ENCODE measurements at regions not wholly inside any gene's neighbourhood (a gene's known extent, or its start where the extent isn't known, plus 50 kb on each side); places are given as distances from the start of the nearest gene placed in this dataset.

DNA sequence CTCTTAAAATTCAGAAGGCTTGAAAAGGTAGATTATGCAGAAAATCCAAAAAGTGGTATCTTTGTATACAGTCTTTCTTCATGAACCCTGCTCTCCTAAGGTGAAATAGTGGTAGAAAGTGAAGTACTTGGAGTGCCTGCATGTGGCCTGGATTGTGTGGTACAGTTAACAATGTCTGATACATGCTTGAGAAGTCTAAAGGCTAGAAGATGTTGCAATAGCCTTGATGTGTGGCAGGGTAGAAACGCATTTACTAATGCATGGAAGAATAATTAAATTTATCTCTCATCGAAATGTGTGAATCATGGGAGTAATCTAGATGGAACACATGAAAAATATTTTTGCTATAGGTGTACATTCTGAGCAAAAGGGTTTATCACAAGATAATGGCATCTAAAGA, 1632.3 kb upstream of the B3GALT2 start:
- Histone ChIP-seq H3K4me1 (no peaks in the 10 kb centered on the region), H3K4me3 (ENCODE audit: low read depth, low read length) (no peak overlapping the region), H3K36me3 (no peaks in the 10 kb centered on the region), H3K27me3 (no peaks in the 10 kb centered on the region), H3K9me3 (no peaks in the 10 kb centered on the region)
- TF ChIP-seq, protein P1, sequence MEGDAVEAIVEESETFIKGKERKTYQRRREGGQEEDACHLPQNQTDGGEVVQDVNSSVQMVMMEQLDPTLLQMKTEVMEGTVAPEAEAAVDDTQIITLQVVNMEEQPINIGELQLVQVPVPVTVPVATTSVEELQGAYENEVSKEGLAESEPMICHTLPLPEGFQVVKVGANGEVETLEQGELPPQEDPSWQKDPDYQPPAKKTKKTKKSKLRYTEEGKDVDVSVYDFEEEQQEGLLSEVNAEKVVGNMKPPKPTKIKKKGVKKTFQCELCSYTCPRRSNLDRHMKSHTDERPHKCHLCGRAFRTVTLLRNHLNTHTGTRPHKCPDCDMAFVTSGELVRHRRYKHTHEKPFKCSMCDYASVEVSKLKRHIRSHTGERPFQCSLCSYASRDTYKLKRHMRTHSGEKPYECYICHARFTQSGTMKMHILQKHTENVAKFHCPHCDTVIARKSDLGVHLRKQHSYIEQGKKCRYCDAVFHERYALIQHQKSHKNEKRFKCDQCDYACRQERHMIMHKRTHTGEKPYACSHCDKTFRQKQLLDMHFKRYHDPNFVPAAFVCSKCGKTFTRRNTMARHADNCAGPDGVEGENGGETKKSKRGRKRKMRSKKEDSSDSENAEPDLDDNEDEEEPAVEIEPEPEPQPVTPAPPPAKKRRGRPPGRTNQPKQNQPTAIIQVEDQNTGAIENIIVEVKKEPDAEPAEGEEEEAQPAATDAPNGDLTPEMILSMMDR (IDR thresholded peaks at IDR 0.05; ENCODE audit: low read depth, low read length) = no peak
- no peak for DNase-seq

DNA sequence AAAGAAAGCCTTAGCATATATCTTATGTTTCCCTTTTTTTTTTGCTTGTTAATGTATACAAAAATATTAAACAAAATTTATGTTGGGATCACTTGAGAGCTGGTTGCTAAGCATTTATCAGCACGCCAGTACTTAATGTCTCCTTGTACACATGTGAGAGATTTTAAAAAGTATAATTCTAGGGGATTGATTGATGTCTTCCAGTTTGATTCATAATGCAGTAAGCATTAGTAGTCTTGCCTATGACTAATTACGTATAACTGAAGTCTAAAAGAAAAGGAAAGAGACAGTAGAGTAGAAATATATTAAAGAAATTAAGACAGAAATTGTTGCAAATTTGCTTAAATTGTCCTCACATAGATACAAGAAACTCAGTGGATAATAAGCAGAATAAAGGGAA, 1630.4 kb upstream of the B3GALT2 start:
- Histone ChIP-seq H3K36me3 (no peaks in the 10 kb centered on the region), H3K4me1 (no peaks in the 10 kb centered on the region), H3K9me3 (no peaks in the 10 kb centered on the region), H3K4me3 (ENCODE audit: low read depth, low read length) (no peak overlapping the region), H3K27me3 (no peaks in the 10 kb centered on the region)
- TF ChIP-seq, protein P1 (IDR thresholded peaks at IDR 0.05; ENCODE audit: low read depth, low read length) = no peak
- no peak for DNase-seq

DNA sequence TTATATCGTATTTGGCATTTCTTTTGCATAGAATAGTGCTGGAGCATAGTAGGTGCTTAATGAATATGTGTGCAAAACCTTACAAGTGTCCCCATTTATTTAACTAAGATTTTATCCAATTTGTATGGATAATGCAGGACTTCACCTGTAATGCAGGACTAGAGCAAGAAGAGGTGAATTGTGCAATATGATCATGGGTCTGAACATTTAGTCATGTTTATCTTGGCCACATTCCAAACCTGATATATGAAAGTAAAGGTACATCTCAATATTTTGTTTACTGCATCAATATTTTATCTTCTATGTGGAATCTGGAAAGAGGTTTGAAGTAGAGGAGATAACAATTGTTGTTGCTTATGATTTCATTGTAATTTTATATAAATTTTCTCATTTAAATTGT, 1626.7 kb upstream of the B3GALT2 start:
- Histone ChIP-seq H3K4me3 (ENCODE audit: low read depth, low read length) (no peak overlapping the region), H3K9me3 (peaks cover 3% of the 10 kb centered on the region; the same call in 1 of the 2 replicates), H3K36me3 (no peaks in the 10 kb centered on the region), H3K4me1 (peaks cover 10% of the 10 kb centered on the region; the same call in 1 of the 2 replicates), H3K27me3 (no peaks in the 10 kb centered on the region)
- no peak for DNase-seq
- TF ChIP-seq, protein P1 (IDR thresholded peaks at IDR 0.05; ENCODE audit: low read depth, low read length) = no peak

DNA sequence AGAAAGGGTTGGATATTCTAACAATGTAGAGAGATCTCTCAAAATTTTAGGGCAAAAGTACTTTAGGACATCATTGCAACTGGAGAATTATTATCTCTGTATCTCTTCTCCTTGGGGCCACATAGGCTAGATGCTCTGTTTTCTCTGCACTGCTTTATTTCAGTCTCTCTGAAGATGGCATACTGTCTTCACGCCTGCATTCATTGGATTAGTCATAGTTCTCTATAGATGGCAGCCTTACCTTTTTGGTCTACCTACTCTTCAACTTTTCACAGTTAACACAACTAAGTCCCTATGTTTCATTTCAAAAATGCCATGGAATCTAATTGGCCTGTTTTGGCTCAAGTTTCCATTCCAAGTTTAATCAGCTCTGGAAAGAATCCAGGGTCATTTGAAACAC, 1623.3 kb upstream of the B3GALT2 start:
- H3K9me3 ChIP-seq = peaks cover 3% of the 10 kb centered on the region
- H3K4me3 ChIP-seq (ENCODE audit: low read depth, low read length) = no peak overlapping the region
- TF ChIP-seq, protein P1 (IDR thresholded peaks at IDR 0.05; ENCODE audit: low read depth, low read length) = no peak
- no peaks in the 10 kb centered on the region for H3K36me3 ChIP-seq
- peak; percentile 22 for DNase-seq
- peaks cover 10% of the 10 kb centered on the region; the same call in 1 of the 2 replicates for H3K4me1 ChIP-seq
- no peaks in the 10 kb centered on the region for H3K27me3 ChIP-seq

DNA sequence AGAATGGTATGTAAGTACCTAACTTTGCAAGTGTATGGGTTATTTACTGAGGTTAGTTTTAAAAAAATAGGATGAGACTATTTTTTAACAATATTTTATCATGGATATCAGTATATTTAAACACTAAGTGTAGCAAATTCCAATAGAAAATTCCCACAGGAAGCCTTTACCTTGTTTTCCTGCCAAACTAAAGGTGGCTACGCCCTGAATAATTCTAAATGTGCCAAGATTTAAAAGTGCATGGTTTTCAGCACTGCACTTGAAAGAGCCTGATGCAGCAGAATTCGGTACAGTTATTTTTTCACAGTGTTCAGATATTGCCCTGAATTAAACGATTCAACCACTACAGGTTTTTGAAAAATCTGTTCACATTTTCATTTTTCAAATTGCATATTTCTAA, 1622.8 kb upstream of the B3GALT2 start:
- Histone ChIP-seq H3K9me3 (peaks cover 3% of the 10 kb centered on the region), H3K4me3 (ENCODE audit: low read depth, low read length) (no peak overlapping the region), H3K36me3 (no peaks in the 10 kb centered on the region), H3K27me3 (no peaks in the 10 kb centered on the region), H3K4me1 (peaks cover 10% of the 10 kb centered on the region; the same call in 1 of the 2 replicates)
- TF ChIP-seq, protein P1 (IDR thresholded peaks at IDR 0.05; ENCODE audit: low read depth, low read length) = no peak
- no peak for DNase-seq

DNA sequence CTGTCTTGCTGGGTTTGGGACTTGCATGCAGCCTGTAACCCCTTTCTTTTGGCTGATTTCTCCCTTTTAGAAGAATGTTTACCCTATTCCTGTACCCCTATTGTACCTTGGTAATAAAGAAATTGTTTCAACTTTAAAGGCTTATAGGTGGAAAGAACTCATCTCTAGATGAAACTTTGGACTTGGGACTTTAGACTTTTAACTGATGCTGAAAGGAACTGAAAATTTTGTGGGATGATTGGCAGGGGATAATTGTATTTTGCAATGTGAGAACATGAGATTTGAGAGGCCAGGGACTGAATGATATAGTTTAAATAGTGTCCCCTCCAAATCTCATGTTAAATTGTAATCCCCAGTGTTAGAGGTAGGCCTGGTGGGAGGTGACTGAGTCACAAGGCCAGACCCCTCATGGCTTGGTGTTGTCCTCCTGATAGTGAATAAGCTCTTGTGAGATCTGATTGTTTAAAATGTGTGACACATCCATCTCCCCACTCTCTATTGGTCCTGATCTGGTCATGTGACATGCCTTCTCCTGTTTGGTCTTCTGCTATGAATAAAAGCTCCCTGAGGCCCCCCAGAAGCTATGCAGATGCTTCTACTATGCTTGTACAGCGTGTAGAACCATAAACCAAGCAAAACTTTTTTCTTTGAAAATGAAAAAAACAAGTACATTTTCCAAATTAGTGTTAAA, 1621.3 kb upstream of the B3GALT2 start:
- no peak for DNase-seq
- TF ChIP-seq, protein P1 (IDR thresholded peaks at IDR 0.05; ENCODE audit: low read depth, low read length) = no peak
- no peaks in the 10 kb centered on the region for H3K36me3 ChIP-seq
- H3K27me3 ChIP-seq = no peaks in the 10 kb centered on the region
- no peak overlapping the region for H3K4me3 ChIP-seq (ENCODE audit: low read depth, low read length)
- H3K4me1 ChIP-seq = peaks cover 13% of the 10 kb centered on the region; the same call in 1 of the 2 replicates
- peaks cover 3% of the 10 kb centered on the region for H3K9me3 ChIP-seq
